Calu3 (cell line): ENCODE measurements at regions not wholly inside any gene's neighbourhood (a gene's known extent, or its start where the extent isn't known, plus 50 kb on each side); places are given as distances from the start of the nearest gene placed in this dataset.

ENCODE experiments used
- BruUV-seq: library from RNA; stranded (reverse); fragments of 400-500 nt; replicated peaks from 2 replicates; lab custom pipeline; 2021; lab: Mats Ljungman, UMichigan
- CTCF ChIA-PET: fragments of 300-600 bp; sonication (Branson Sonifier 250); formaldehyde crosslinking; loops from one replicate; lab custom pipeline; 2022; ENCODE audit warnings: antibody characterized with exemption; lab: Charles Lee
- DNase-seq: peaks from one replicate; pipeline ENCODE4 v3.0.0; 2022
- H3K27ac Mint-ChIP-seq: one replicate; pipeline ENCODE4 v1.8.0; 2022; ENCODE audit warnings: mixed read lengths; ENCODE audit not compliant: unreplicated experiment
- H3K27me3 Mint-ChIP-seq: one replicate; pipeline ENCODE4 v1.8.0; 2022; ENCODE audit warnings: mixed read lengths; ENCODE audit not compliant: unreplicated experiment
- H3K36me3 Mint-ChIP-seq: one replicate; pipeline ENCODE4 v1.8.0; 2022; ENCODE audit warnings: mild to moderate bottlenecking, moderate library complexity, mixed read lengths; ENCODE audit not compliant: insufficient read depth, unreplicated experiment
- H3K4me1 Mint-ChIP-seq: one replicate; pipeline ENCODE4 v1.8.0; 2022; ENCODE audit warnings: mild to moderate bottlenecking, low read depth, mixed read lengths; ENCODE audit not compliant: unreplicated experiment
- H3K4me3 Mint-ChIP-seq: one replicate; pipeline ENCODE4 v1.8.0; 2022; ENCODE audit warnings: mild to moderate bottlenecking, low read depth, moderate library complexity, mixed read lengths; ENCODE audit not compliant: unreplicated experiment
- H3K9me3 Mint-ChIP-seq: one replicate; pipeline ENCODE4 v1.8.0; 2022; ENCODE audit warnings: low read depth, mixed read lengths; ENCODE audit not compliant: unreplicated experiment
- CTCF ChIP-seq: fragments of 200-600 bp; IDR thresholded peaks from one replicate; pipeline ENCODE4 v1.8.0; 2022; ENCODE audit warnings: antibody characterized with exemption; ENCODE audit not compliant: unreplicated experiment
- intact Hi-C: fragments of 100-400 bp; cut with micrococcal nuclease; formaldehyde crosslinking; loops from one replicate; pipeline ENCODE4 v1.10.0; 2022; ENCODE audit not compliant: unreplicated experiment

GRCh38 chr11:116607027-116607426 lies 165.8 kb downstream of the BUD13 start:
- no peak for TF ChIP-seq CTCF
- no TSS peak for BruUV-seq
- CTCF ChIA-PET, result interaction anchor here (0.6 kb wide), 1 partner anchor 85 kb away, joined by 4 read pairs; no protein-coding TSS in a partner anchor
- Mint-ChIP-seq H3K4me3 (no peak overlapping the region), H3K9me3 (no peaks in the 10 kb centered on the region), H3K27ac (no peak overlapping the region), H3K36me3 (no peaks in the 10 kb centered on the region), H3K27me3 (peaks cover 76% of the 10 kb centered on the region), H3K4me1 (no peaks in the 10 kb centered on the region)
- DNase-seq, result no peak
- intact Hi-C loops, result no loop called here

DNA sequence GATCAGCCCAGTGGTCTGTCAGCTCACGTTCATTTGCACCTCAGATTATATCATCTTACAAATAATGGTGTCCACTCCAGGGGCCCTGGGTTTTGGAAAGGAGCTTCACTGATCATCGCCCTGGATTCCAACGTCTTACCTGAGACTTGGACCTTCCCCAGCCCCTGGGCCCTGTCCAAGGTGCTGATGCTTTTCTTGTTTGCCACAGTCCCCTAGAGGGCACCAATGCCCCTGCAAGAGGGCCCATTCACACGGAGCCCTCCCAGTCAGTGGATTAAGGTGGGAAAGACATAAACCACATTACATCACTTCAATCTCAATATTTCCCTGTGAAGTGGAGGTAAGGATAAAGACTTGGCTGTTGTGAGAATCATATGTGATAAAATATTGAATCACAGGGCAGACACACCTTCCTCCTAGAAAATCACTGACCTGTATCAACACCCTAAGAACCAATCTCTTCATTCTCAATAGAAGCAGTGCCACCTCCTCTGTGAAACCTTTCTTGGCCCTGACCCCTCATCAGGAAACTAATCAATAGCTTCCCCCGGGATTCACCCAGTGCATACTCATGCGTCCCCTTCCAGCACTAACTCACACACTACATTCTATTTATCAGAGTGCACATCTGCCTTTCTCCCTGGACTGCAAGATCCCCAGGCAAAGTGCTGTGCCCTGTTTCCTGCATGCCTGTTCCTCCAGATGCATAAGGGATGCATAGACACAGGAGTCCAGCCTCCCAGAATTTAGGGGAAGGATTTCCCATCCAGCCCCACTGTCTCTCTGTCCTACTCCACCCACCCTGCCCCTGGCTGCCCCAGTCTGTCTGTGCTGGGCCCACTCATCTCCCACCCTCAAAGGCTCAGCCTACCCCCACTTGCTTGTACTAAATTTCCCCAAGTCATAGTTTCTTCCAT lies 167.0 kb downstream of the BUD13 start:
- Mint-ChIP-seq H3K36me3 (no peaks in the 10 kb centered on the region), H3K27ac (no peak overlapping the region), H3K27me3 (peaks cover 66% of the 10 kb centered on the region), H3K4me3 (no peak overlapping the region), H3K4me1 (no peaks in the 10 kb centered on the region), H3K9me3 (no peaks in the 10 kb centered on the region)
- DNase-seq, result peak; percentile 60
- CTCF ChIA-PET, result no interaction called here
- intact Hi-C loops, result no loop called here
- no TSS peak for BruUV-seq
- TF ChIP-seq CTCF, result peak; percentile 26

- Mint-ChIP-seq H3K4me1 (no peaks in the 10 kb centered on the region), H3K36me3 (no peaks in the 10 kb centered on the region), H3K27ac (no peak overlapping the region)
These were observed 169.0 kb downstream of the BUD13 start for GRCh38 chr11:116603728-116604323.

GRCh38 chr11:116602637-116602942 lies 170.2 kb downstream of the BUD13 start:
- no peak for TF ChIP-seq CTCF
- BruUV-seq, result no TSS peak
- Mint-ChIP-seq H3K36me3 (no peaks in the 10 kb centered on the region), H3K27me3 (peaks cover 82% of the 10 kb centered on the region), H3K9me3 (no peaks in the 10 kb centered on the region), H3K4me1 (no peaks in the 10 kb centered on the region), H3K4me3 (no peak overlapping the region), H3K27ac (no peak overlapping the region)
- CTCF ChIA-PET, result no interaction called here
- intact Hi-C loops, result no loop called here
- no peak for DNase-seq

More at GRCh38 chr11:116603728-116604323, 169.0 kb downstream of the BUD13 start:
- no TSS peak for BruUV-seq
- Mint-ChIP-seq H3K4me3 (no peak overlapping the region), H3K27me3 (peaks cover 78% of the 10 kb centered on the region), H3K9me3 (no peaks in the 10 kb centered on the region)
- DNase-seq, result no peak
- TF ChIP-seq CTCF, result no peak
- intact Hi-C loops, result no loop called here
- CTCF ChIA-PET, result no interaction called here
